ENCODE measurements at regions not wholly inside any gene's neighbourhood (a gene's known extent, or its start where the extent isn't known, plus 50 kb on each side); places are given as distances from the start of the nearest gene placed in this dataset.

GRCh38 chr5:9957214-9957613, 292.5 kb downstream of the ATPSCKMT start:
- Histone ChIP-seq H3K27ac (ENCODE audit: low read length) (no peak overlapping the region), H3K4me1 (ENCODE audit: control insufficient read depth in 1 of 2, extremely low read depth in 1 of 2, insufficient read depth in 2 of 2, low read length in 2 of 2) (no peaks in the 10 kb centered on the region), H3K4me3 (ENCODE audit: control insufficient read depth in 1 of 2, extremely low read depth in 1 of 2, low read length in 1 of 2) (no peak overlapping the region), H3K27me3 (replicated peaks in 1 of 2; ENCODE audit: control insufficient read depth in 2 of 2, extremely low read depth in 1 of 2, insufficient read depth in 2 of 2, low read length in 1 of 2) (no peaks in the 10 kb centered on the region), H3K9me3 (no peaks in the 10 kb centered on the region), H3K36me3 (ENCODE audit: control insufficient read depth in 2 of 2, extremely low read depth in 1 of 2, insufficient read depth in 1 of 2, low read length in 1 of 2) (no peaks in the 10 kb centered on the region)
- ATAC-seq (replicated peaks in 1 of 4), result no peak
- Mint-ChIP-seq H3K27ac (no peak overlapping the region), H3K9me3 (peaks cover 0 to 4% (median 4%) of the 10 kb centered on the region in 3 donors), H3K36me3 (no peaks in the 10 kb centered on the region), H3K4me1 (no peaks in the 10 kb centered on the region), H3K4me3 (no peak overlapping the region), H3K27me3 (peaks cover 0 to 3% of the 10 kb centered on the region in 2 donors)
- ChIA-PET CTCF (no interaction called here), POLR2A (no interaction called here)
- no peak for DNase-seq
- 80% methylated on average over 1 of the region's 1 CpG for whole genome bisulfite sequencing (ENCODE audit: insufficient coverage)

- CTCF ChIA-PET, result no interaction called here
- Mint-ChIP-seq H3K4me1 (no peaks in the 10 kb centered on the region), H3K27me3 (peaks cover 0 to 3% of the 10 kb centered on the region in 2 donors), H3K9me3 (peaks cover 0 to 4% (median 4%) of the 10 kb centered on the region in 3 donors), H3K4me3 (no peak overlapping the region), H3K27ac (no peak overlapping the region), H3K36me3 (no peaks in the 10 kb centered on the region)
- no peak overlapping the region for H3K4me3 ChIP-seq (ENCODE audit: control insufficient read depth in 1 of 2, extremely low read depth in 1 of 2, low read length in 1 of 2)
- no peak overlapping the region for H3K27ac ChIP-seq (ENCODE audit: low read length)
- POLR2A ChIA-PET, result no interaction called here
- no peaks in the 10 kb centered on the region for H3K36me3 ChIP-seq (ENCODE audit: control insufficient read depth in 2 of 2, extremely low read depth in 1 of 2, insufficient read depth in 1 of 2, low read length in 1 of 2)
- ATAC-seq (replicated peaks in 1 of 4) (no peak), DNase-seq (no peak)
- H3K27me3 ChIP-seq (replicated peaks in 1 of 2; ENCODE audit: control insufficient read depth in 2 of 2, extremely low read depth in 1 of 2, insufficient read depth in 2 of 2, low read length in 1 of 2), result no peaks in the 10 kb centered on the region
- H3K4me1 ChIP-seq (ENCODE audit: control insufficient read depth in 1 of 2, extremely low read depth in 1 of 2, insufficient read depth in 2 of 2, low read length in 2 of 2), result no peaks in the 10 kb centered on the region
- no peaks in the 10 kb centered on the region for H3K9me3 ChIP-seq
These were observed 293.0 kb downstream of the ATPSCKMT start for GRCh38 chr5:9956725-9957124.

GRCh38 chr5:9955586-9955985, 294.1 kb downstream of the ATPSCKMT start:
- H3K9me3 ChIP-seq, result no peaks in the 10 kb centered on the region
- no peaks in the 10 kb centered on the region for H3K27me3 ChIP-seq (replicated peaks in 1 of 2; ENCODE audit: control insufficient read depth in 2 of 2, extremely low read depth in 1 of 2, insufficient read depth in 2 of 2, low read length in 1 of 2)
- Mint-ChIP-seq H3K27ac (no peak overlapping the region), H3K9me3 (no peaks in the 10 kb centered on the region), H3K4me3 (no peak overlapping the region), H3K27me3 (peaks cover 0 to 3% of the 10 kb centered on the region in 2 donors), H3K4me1 (no peaks in the 10 kb centered on the region), H3K36me3 (no peaks in the 10 kb centered on the region)
- whole genome bisulfite sequencing (ENCODE audit: insufficient coverage), result 89% methylated on average over 3 of the region's 3 CpGs
- DNase-seq (no peak), ATAC-seq (replicated peaks in 1 of 4) (no peak)
- no peak overlapping the region for H3K4me3 ChIP-seq (ENCODE audit: control insufficient read depth in 1 of 2, extremely low read depth in 1 of 2, low read length in 1 of 2)
- H3K36me3 ChIP-seq (ENCODE audit: control insufficient read depth in 2 of 2, extremely low read depth in 1 of 2, insufficient read depth in 1 of 2, low read length in 1 of 2), result no peaks in the 10 kb centered on the region
- H3K4me1 ChIP-seq (ENCODE audit: control insufficient read depth in 1 of 2, extremely low read depth in 1 of 2, insufficient read depth in 2 of 2, low read length in 2 of 2), result no peaks in the 10 kb centered on the region
- ChIA-PET POLR2A (no interaction called here), CTCF (no interaction called here)
- no peak overlapping the region for H3K27ac ChIP-seq (ENCODE audit: low read length)

- no peak overlapping the region for H3K4me3 ChIP-seq (ENCODE audit: control insufficient read depth in 1 of 2, extremely low read depth in 1 of 2, low read length in 1 of 2)
- H3K36me3 ChIP-seq (ENCODE audit: control insufficient read depth in 2 of 2, extremely low read depth in 1 of 2, insufficient read depth in 1 of 2, low read length in 1 of 2), result no peaks in the 10 kb centered on the region
- no peak overlapping the region for H3K27ac ChIP-seq (ENCODE audit: low read length)
- WGBS (ENCODE audit: insufficient coverage), result no CpG with 5 or more reads among the region's 2 CpGs
- Mint-ChIP-seq H3K4me1 (no peaks in the 10 kb centered on the region), H3K27me3 (peaks cover 0 to 3% of the 10 kb centered on the region in 2 donors), H3K27ac (no peak overlapping the region), H3K36me3 (no peaks in the 10 kb centered on the region), H3K9me3 (no peaks in the 10 kb centered on the region), H3K4me3 (no peak overlapping the region)
- ChIA-PET CTCF (no interaction called here), POLR2A (no interaction called here)
- H3K27me3 ChIP-seq (replicated peaks in 1 of 2; ENCODE audit: control insufficient read depth in 2 of 2, extremely low read depth in 1 of 2, insufficient read depth in 2 of 2, low read length in 1 of 2), result no peaks in the 10 kb centered on the region
- H3K4me1 ChIP-seq (ENCODE audit: control insufficient read depth in 1 of 2, extremely low read depth in 1 of 2, insufficient read depth in 2 of 2, low read length in 2 of 2), result no peaks in the 10 kb centered on the region
- DNase-seq (no peak), ATAC-seq (replicated peaks in 1 of 4) (no peak)
- no peaks in the 10 kb centered on the region for H3K9me3 ChIP-seq
These were observed 294.8 kb downstream of the ATPSCKMT start for GRCh38 chr5:9954869-9955268.

- no peaks in the 10 kb centered on the region for H3K9me3 Mint-ChIP-seq
- no peak overlapping the region for H3K4me3 Mint-ChIP-seq
- H3K36me3 Mint-ChIP-seq, result no peaks in the 10 kb centered on the region
- CTCF ChIA-PET, result no interaction called here
- POLR2A ChIA-PET, result no interaction called here
- Histone ChIP-seq H3K27ac (ENCODE audit: low read length) (no peak overlapping the region), H3K36me3 (ENCODE audit: control insufficient read depth in 2 of 2, extremely low read depth in 1 of 2, insufficient read depth in 1 of 2, low read length in 1 of 2) (no peaks in the 10 kb centered on the region), H3K4me1 (ENCODE audit: control insufficient read depth in 1 of 2, extremely low read depth in 1 of 2, insufficient read depth in 2 of 2, low read length in 2 of 2) (no peaks in the 10 kb centered on the region), H3K27me3 (replicated peaks in 1 of 2; ENCODE audit: control insufficient read depth in 2 of 2, extremely low read depth in 1 of 2, insufficient read depth in 2 of 2, low read length in 1 of 2) (no peaks in the 10 kb centered on the region), H3K9me3 (no peaks in the 10 kb centered on the region), H3K4me3 (ENCODE audit: control insufficient read depth in 1 of 2, extremely low read depth in 1 of 2, low read length in 1 of 2) (no peak overlapping the region)
- H3K4me1 Mint-ChIP-seq, result no peaks in the 10 kb centered on the region
- H3K27ac Mint-ChIP-seq, result no peak overlapping the region
- DNase-seq, result no peak
- ATAC-seq (replicated peaks in 1 of 4), result no peak
- H3K27me3 Mint-ChIP-seq, result peaks cover 0 to 3% of the 10 kb centered on the region in 2 donors
- WGBS (ENCODE audit: insufficient coverage), result 44% methylated on average over 2 of the region's 2 CpGs
These were observed 296.0 kb downstream of the ATPSCKMT start for GRCh38 chr5:9953691-9954090.

- no peaks in the 10 kb centered on the region for H3K36me3 ChIP-seq (ENCODE audit: control insufficient read depth in 2 of 2, extremely low read depth in 1 of 2, insufficient read depth in 1 of 2, low read length in 1 of 2)
- Mint-ChIP-seq H3K27me3 (peaks cover 0 to 3% of the 10 kb centered on the region in 2 donors), H3K27ac (no peak overlapping the region), H3K4me1 (no peaks in the 10 kb centered on the region), H3K9me3 (no peaks in the 10 kb centered on the region), H3K4me3 (no peak overlapping the region), H3K36me3 (no peaks in the 10 kb centered on the region)
- H3K27me3 ChIP-seq (replicated peaks in 1 of 2; ENCODE audit: control insufficient read depth in 2 of 2, extremely low read depth in 1 of 2, insufficient read depth in 2 of 2, low read length in 1 of 2), result no peaks in the 10 kb centered on the region
- WGBS (ENCODE audit: insufficient coverage), result no CpG with 5 or more reads among the region's 6 CpGs
- H3K27ac ChIP-seq (ENCODE audit: low read length), result no peak overlapping the region
- no peaks in the 10 kb centered on the region for H3K4me1 ChIP-seq (ENCODE audit: control insufficient read depth in 1 of 2, extremely low read depth in 1 of 2, insufficient read depth in 2 of 2, low read length in 2 of 2)
- POLR2A ChIA-PET, result no interaction called here
- H3K9me3 ChIP-seq, result no peaks in the 10 kb centered on the region
- ATAC-seq (replicated peaks in 1 of 4), result no peak
- CTCF ChIA-PET, result no interaction called here
- DNase-seq, result no peak
- no peak overlapping the region for H3K4me3 ChIP-seq (ENCODE audit: control insufficient read depth in 1 of 2, extremely low read depth in 1 of 2, low read length in 1 of 2)
These were observed 297.7 kb downstream of the ATPSCKMT start for GRCh38 chr5:9951865-9952516.

GRCh38 chr5:9947944-9948343, 301.7 kb downstream of the ATPSCKMT start:
- Mint-ChIP-seq H3K4me3 (no peak overlapping the region), H3K27ac (no peak overlapping the region), H3K27me3 (peaks cover 2 to 3% of the 10 kb centered on the region in 2 donors), H3K9me3 (peaks cover 0 to 4% (median 0%) of the 10 kb centered on the region in 3 donors), H3K4me1 (no peaks in the 10 kb centered on the region), H3K36me3 (no peaks in the 10 kb centered on the region)
- POLR2A ChIA-PET, result no interaction called here
- no peaks in the 10 kb centered on the region for H3K27me3 ChIP-seq (replicated peaks in 1 of 2; ENCODE audit: control insufficient read depth in 2 of 2, extremely low read depth in 1 of 2, insufficient read depth in 2 of 2, low read length in 1 of 2)
- no peaks in the 10 kb centered on the region for H3K36me3 ChIP-seq (ENCODE audit: control insufficient read depth in 2 of 2, extremely low read depth in 1 of 2, insufficient read depth in 1 of 2, low read length in 1 of 2)
- no peaks in the 10 kb centered on the region for H3K9me3 ChIP-seq
- no peak for ATAC-seq (replicated peaks in 1 of 4)
- H3K27ac ChIP-seq (ENCODE audit: low read length), result no peak overlapping the region
- no peak for DNase-seq
- 11% methylated on average over 2 of the region's 5 CpGs for WGBS (ENCODE audit: insufficient coverage)
- H3K4me3 ChIP-seq (ENCODE audit: control insufficient read depth in 1 of 2, extremely low read depth in 1 of 2, low read length in 1 of 2), result no peak overlapping the region
- H3K4me1 ChIP-seq (ENCODE audit: control insufficient read depth in 1 of 2, extremely low read depth in 1 of 2, insufficient read depth in 2 of 2, low read length in 2 of 2), result no peaks in the 10 kb centered on the region
- CTCF ChIA-PET, result no interaction called here
